PC-3 (cell line): ENCODE measurements at regions not wholly inside any gene's neighbourhood (a gene's known extent, or its start where the extent isn't known, plus 50 kb on each side); places are given as distances from the start of the nearest gene placed in this dataset.

Experiments used
- ATAC-seq: fragments of 200-7000 bp; cut with Tn5 transposase; 2 replicates; pipeline ENCODE4 v1.9.1; 2020; ENCODE audit warnings: mild to moderate bottlenecking, moderate library complexity
- BruUV-seq: library from RNA; stranded (reverse); fragments of 400-500 nt; replicated peaks from 2 replicates; lab custom pipeline; 2021; lab: Mats Ljungman, UMichigan
- CTCF ChIA-PET: fragments of 300-600 bp; sonication (Branson Sonifier 250); formaldehyde crosslinking; loops from one replicate; lab custom pipeline; 2022; ENCODE audit warnings: antibody characterized with exemption; lab: Charles Lee
- POLR2A ChIA-PET: fragments of 300-600 bp; sonication (Branson Sonifier 250); formaldehyde crosslinking; loops from one replicate; lab custom pipeline; 2022; ENCODE audit warnings: antibody characterized with exemption; ENCODE audit not compliant: unreplicated experiment; lab: Charles Lee
- DNase-seq: peaks from one replicate; pipeline ENCODE4 v3.0.0-alpha.2; 2015
- H2AFZ ChIP-seq: fragments of 300-600 bp; sonication (generic); 2 replicates; pipeline ENCODE4 v1.6.0; 2016; ENCODE audit warnings: antibody characterized with exemption, low read length
- H3F3A ChIP-seq: fragments of 300-600 bp; sonication (generic); one replicate; pipeline ENCODE4 v1.6.0; 2017; ENCODE audit warnings: antibody characterized with exemption, low read length, control low read depth, mild to moderate bottlenecking; ENCODE audit not compliant: unreplicated experiment
- H3K27ac ChIP-seq: fragments of 300-600 bp; sonication (generic); 2 replicates; pipeline ENCODE4 v1.5.1; 2016; ENCODE audit warnings: mild to moderate bottlenecking, low read length
- H3K27me3 ChIP-seq: fragments of 300-600 bp; sonication (generic); 2 replicates; pipeline ENCODE4 v1.6.1; 2016; ENCODE audit warnings: low read length, mixed read lengths
- H3K36me3 ChIP-seq: fragments of 300-600 bp; sonication (generic); 2 replicates; pipeline ENCODE4 v1.6.1; 2016; ENCODE audit warnings: low read depth, mixed run types, low read length, mixed read lengths
- H3K4me1 ChIP-seq: fragments of 300-600 bp; sonication (generic); 2 replicates; pipeline ENCODE4 v1.5.1; 2016; ENCODE audit warnings: low read length; ENCODE audit not compliant: insufficient read depth
- H3K4me2 ChIP-seq: fragments of 300-600 bp; sonication (generic); 2 replicates; pipeline ENCODE4 v1.6.0; 2016; ENCODE audit warnings: low read length
- H3K4me3 ChIP-seq: fragments of 300-600 bp; sonication (generic); 2 replicates; pipeline ENCODE4 v1.5.1; 2016; ENCODE audit warnings: mild to moderate bottlenecking, low read length, mixed read lengths
- H3K79me2 ChIP-seq: fragments of 300-600 bp; sonication (generic); 2 replicates; pipeline ENCODE4 v1.6.1; 2017; ENCODE audit warnings: low read length, mixed read lengths
- H3K9ac ChIP-seq: fragments of 300-600 bp; sonication (generic); 2 replicates; pipeline ENCODE4 v1.6.0; 2016; ENCODE audit warnings: mild to moderate bottlenecking, low read length
- H3K9me2 ChIP-seq: fragments of 300-600 bp; sonication (generic); replicated peaks from 2 replicates; pipeline ENCODE4 v1.6.1; 2016; ENCODE audit warnings: mixed run types, low read length, mixed read lengths
- H3K9me3 ChIP-seq: fragments of 300-600 bp; sonication (generic); 2 replicates; pipeline ENCODE4 v1.6.1; 2016; ENCODE audit warnings: low read length, mixed read lengths
- H4K20me1 ChIP-seq: fragments of 300-600 bp; sonication (generic); 2 replicates; pipeline ENCODE4 v1.6.1; 2016; ENCODE audit warnings: low read length, mixed read lengths
- CTCF ChIP-seq: fragments of 300-600 bp; sonication (generic); conservative IDR thresholded peaks from 2 replicates; pipeline ENCODE4 v1.5.1; 2017; ENCODE audit warnings: antibody characterized with exemption, low read depth, mild to moderate bottlenecking, low read length
- EZH2 ChIP-seq: fragments of 300-600 bp; sonication (generic); IDR thresholded peaks from one replicate; pipeline ENCODE4 v1.6.1; 2017; ENCODE audit warnings: antibody characterized with exemption, mild to moderate bottlenecking, low read length; ENCODE audit not compliant: unreplicated experiment
- EZH2phosphoT487 ChIP-seq: fragments of 300-600 bp; sonication (generic); IDR thresholded peaks from 2 replicates; pipeline ENCODE4 v1.6.1; 2018; ENCODE audit warnings: mild to moderate bottlenecking, antibody characterized with exemption, low read length, borderline replicate concordance
- intact Hi-C: fragments of 100-400 bp; cut with micrococcal nuclease; formaldehyde crosslinking; loops from 2 replicates; pipeline ENCODE4 v1.9.0; 2023

- H3K27ac ChIP-seq: no peak overlapping the region
- no peaks in the 10 kb centered on the region for H3K4me1 ChIP-seq
- H3F3A ChIP-seq: no peaks in the 10 kb centered on the region
- H3K4me3 ChIP-seq: no peak overlapping the region
- H3K4me2 ChIP-seq: no peak overlapping the region
- no peaks in the 10 kb centered on the region for H3K36me3 ChIP-seq
- no peak for ATAC-seq
- no peaks in the 10 kb centered on the region for H3K27me3 ChIP-seq
- H2AFZ ChIP-seq: no peak overlapping the region
- DNase-seq: no peak
- CTCF ChIA-PET: no interaction called here
- no peaks in the 10 kb centered on the region for H4K20me1 ChIP-seq
- no peaks in the 10 kb centered on the region for H3K9me3 ChIP-seq
- POLR2A ChIA-PET: no interaction called here
- no peaks in the 10 kb centered on the region for H3K9me2 ChIP-seq
- no peak overlapping the region for H3K9ac ChIP-seq
- intact Hi-C loops: no loop called here
- TF ChIP-seq EZH2 (no peak), CTCF (no peak), EZH2phosphoT487 (no peak)
- no TSS peak for BruUV-seq
- H3K79me2 ChIP-seq: no peaks in the 10 kb centered on the region
These were observed 344.1 kb upstream of the MARCKS start for GRCh38 chr6:113513086-113513485.

- intact Hi-C loops: no loop called here
- no TSS peak for BruUV-seq
- TF ChIP-seq EZH2: no peak
- Histone ChIP-seq H3K4me1 (no peaks in the 10 kb centered on the region), H3K27me3 (no peaks in the 10 kb centered on the region), H2AFZ (no peak overlapping the region), H3K79me2 (no peaks in the 10 kb centered on the region), H3K27ac (no peak overlapping the region), H3K9me3 (no peaks in the 10 kb centered on the region), H3K36me3 (no peaks in the 10 kb centered on the region), H3K9ac (no peak overlapping the region), H3F3A (no peaks in the 10 kb centered on the region), H4K20me1 (no peaks in the 10 kb centered on the region), H3K9me2 (no peaks in the 10 kb centered on the region), H3K4me2 (no peak overlapping the region), H3K4me3 (no peak overlapping the region)
- DNase-seq (no peak), ATAC-seq (no peak)
- POLR2A ChIA-PET: no interaction called here
- CTCF ChIA-PET: no interaction called here
These were observed 334.8 kb upstream of the MARCKS start for GRCh38 chr6:113522376-113522775.

DNA sequence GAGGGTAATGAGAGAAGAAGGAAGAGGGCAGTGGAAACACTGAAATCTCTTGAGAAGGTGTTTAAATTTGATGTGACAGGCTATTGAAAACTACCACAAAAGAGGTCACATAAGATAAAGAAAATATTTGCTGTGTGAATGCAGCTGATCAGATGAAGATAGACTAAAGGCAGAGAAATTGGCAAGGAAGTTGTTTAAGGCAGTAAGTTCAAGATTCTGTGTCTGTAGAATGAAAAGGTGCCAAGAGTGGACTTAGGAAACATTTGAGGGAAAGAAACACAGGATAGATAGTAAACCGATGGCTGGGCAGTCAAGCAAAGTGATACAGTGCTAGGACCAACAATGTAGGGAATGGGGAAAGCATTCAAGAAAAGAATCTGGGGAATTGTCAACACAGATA, 332.3 kb upstream of the MARCKS start:
- no peak for TF ChIP-seq CTCF
- TF ChIP-seq EZH2: no peak
- TF ChIP-seq EZH2phosphoT487: no peak
- Histone ChIP-seq H3K36me3 (no peaks in the 10 kb centered on the region), H3K27me3 (no peaks in the 10 kb centered on the region), H3K4me3 (no peak overlapping the region), H2AFZ (no peak overlapping the region), H3K27ac (no peak overlapping the region), H3K9me3 (no peaks in the 10 kb centered on the region), H3K79me2 (no peaks in the 10 kb centered on the region), H4K20me1 (no peaks in the 10 kb centered on the region), H3F3A (no peaks in the 10 kb centered on the region), H3K4me2 (no peak overlapping the region), H3K9ac (no peak overlapping the region), H3K4me1 (peaks cover 3% of the 10 kb centered on the region; the same call in 1 of the 2 replicates), H3K9me2 (no peaks in the 10 kb centered on the region)
- no TSS peak for BruUV-seq
- DNase-seq: no peak
- no peak for ATAC-seq
- ChIA-PET POLR2A (no interaction called here), CTCF (no interaction called here)
- intact Hi-C loops: no loop called here
